Glomerular visceral epithelial cell (primary cell): ENCODE measurements at regions not wholly inside any gene's neighbourhood (a gene's known extent, or its start where the extent isn't known, plus 50 kb on each side); places are given as distances from the start of the nearest gene placed in this dataset.

Experiments used
- DNase-seq: peaks from one replicate; pipeline ENCODE4 v3.0.0-alpha.2; 2016; ENCODE audit errors: extremely low spot score

DNA sequence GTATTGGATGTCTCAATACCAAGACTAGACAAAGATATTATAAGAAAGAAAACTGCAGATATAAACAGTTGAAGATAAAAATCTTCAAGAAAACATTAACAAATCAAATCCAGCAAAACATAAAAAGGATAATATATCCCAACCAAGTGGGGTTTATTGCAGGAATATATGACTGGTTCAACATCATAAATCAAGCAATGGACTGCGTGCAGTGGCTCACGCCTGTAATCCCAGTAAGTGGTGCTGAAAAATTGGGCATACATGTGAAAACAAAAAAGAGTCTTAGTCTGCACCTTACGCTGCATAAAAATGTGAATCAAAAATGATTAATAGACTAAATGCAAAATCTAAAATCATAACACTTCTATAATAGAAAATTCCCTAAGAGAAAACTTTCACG lies 112.9 kb upstream of the PDE4B start:
- DNase-seq: no peak

DNA sequence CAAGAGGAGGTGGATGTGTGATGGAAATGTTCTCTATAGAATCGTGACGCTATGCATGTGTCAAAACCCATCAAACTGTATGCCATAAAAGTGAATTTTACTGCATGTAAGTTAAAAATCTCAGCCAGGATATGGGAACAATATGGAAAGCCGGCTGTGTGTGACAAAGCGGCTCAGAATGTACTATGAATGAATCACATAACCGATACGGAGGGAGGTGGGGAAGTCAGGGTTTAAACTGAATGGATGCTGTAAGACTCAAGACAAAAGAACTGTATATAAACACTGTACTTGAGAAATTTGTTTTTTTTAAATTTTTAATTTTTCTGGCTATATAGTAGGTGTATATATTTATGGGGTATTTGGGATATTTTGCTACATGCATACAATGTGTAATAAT lies 111.6 kb upstream of the PDE4B start:
- peak; percentile 38 for DNase-seq

DNA sequence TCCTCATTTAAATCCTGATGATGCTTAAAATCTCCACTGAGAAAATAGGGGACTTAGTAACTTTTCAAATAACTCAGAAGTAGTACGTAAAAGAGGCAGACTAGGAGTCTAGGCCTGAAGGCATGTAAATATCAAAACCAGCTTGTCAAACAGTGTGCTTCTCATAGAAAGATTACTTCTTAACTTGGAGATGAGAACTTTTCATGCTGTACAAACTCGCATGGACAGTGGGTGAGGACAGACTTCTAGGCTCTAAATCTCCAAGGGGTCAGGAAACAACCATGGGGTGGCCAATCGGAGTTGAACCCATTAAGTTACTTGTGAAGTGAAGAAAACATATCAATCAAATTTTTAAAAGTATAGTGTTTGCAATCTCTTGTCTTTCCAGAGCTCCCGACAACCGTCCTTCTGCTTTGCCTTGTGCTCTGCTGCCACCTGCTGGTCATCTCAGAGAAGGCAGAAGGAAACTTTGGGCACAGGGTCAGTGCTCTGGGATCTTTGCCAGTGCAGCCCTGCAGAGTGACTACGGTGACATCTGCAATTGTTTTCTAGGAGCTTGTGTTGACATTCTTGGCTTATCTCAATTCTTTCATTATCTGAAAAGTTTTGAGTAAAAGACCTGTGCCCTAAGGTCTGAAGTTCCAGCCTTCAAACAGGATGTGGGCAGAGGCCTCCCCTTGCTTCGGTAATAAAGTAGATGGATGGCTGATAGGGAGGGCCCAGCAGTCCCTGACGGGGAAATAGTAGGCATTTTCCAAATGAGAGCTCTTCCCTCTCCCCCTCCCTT lies 105.1 kb upstream of the PDE4B start:
- peak; percentile 75 for DNase-seq

- DNase-seq: no peak
Observed at GRCh38 chr1:65688215-65688566, 104.5 kb upstream of the PDE4B start.

DNA sequence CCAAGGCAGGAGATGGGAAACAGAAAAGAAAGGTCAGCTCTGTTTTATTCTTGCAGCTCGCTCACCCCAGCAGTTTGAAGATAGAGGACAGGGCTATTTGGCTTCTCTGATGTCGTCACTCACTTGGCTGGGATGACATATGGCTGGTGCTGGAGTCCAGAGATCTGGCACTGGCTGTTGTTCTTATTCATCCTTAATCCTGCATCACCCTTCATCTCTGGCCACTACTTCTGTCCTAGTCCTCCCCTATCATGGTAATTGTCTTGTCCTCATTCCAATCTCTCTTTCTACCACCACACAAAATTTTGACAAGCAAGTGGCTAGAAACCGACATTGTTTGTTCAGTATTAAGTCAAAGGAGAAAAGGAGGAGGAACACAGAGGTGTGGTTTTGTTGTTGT lies 103.8 kb upstream of the PDE4B start:
- no peak for DNase-seq

- DNase-seq: no peak
Observed at GRCh38 chr1:65691152-65691900, 101.4 kb upstream of the PDE4B start.

- no peak for DNase-seq
Observed at GRCh38 chr1:65691972-65692371, 100.7 kb upstream of the PDE4B start.

DNA sequence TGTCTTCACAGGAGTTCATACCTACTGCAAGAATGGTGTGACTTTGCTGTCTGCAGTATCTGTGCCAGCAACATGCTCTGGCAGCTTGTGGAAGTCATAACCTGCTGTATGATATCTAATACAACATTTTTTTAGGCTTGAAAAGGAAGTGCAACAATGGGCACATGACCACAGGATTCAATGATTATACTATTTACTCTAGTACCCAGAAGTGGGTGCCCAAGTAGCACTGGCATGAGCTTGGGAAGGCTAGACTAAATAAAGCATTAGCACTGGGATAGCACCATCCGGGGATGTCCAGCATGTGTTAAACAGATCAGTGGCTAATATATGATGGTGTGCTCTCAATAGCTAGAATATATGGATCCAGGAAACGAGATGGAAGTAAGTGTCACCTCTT lies 98.6 kb upstream of the PDE4B start:
- DNase-seq: no peak

GRCh38 chr1:65694933-65695332 lies 97.8 kb upstream of the PDE4B start:
- no peak for DNase-seq

- DNase-seq: no peak
Observed at GRCh38 chr1:65698590-65698989, 94.1 kb upstream of the PDE4B start.

- no peak for DNase-seq
Observed at GRCh38 chr1:65703853-65704252, 88.8 kb upstream of the PDE4B start.

DNA sequence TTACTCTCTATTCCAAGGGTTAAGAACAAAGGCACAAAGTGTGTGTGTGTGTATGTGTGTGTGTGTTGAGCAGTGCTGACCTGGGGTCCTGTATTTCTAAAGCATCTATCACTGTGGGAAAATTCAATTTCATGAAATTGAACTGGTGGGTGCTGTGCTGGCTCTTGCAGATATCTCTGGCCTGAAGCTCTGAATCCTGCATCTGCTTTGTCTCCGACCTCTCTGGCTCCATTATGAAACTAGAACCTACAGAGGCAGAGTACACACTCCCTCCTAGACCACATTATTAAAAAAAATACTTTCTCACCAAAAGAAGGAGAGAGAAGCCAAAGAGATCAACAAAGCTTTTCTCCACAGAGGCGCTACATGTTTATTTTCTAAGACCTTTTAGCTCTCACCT lies 88.4 kb upstream of the PDE4B start:
- DNase-seq: no peak

GRCh38 chr1:65717815-65718454 lies 74.8 kb upstream of the PDE4B start:
- DNase-seq: peak; percentile 30

DNA sequence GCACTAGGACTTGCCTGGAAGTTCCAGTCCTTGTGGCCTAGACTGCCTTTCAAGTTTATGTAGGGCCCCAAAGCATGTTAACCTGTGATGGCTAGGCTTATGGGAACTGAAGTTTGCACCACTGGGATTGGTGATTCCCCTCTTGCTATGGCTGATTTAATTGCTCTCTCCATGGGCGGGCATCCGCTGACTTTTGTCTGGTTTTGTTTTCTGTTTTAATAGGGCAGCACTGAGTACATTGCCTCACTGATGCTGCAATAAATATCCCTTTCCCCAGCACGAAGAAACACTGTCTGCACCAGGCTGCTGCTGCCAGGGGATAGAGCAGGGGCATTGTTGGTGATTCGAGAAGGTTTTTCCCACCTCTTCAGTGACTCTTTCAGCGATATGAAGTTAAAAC lies 73.3 kb upstream of the PDE4B start:
- no peak for DNase-seq

DNA sequence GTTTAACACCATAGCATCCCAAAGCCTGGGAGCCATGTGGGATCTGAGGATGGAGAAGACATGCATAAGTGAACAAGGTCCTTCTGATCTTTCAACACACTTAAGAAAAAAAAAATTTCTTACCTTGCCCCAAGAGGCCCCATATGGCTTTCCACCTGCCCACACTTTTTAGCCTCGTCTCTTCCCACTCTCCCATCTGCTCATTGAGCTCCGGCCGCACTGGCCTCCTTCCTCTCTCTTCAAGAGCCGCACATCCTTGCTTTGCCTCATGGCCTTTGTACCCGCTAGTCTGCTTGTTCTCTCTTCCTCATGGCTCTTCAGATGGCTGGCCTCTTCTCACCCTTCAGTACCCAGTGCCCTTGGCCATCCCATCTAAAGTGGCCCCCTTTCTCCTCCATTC lies 70.2 kb upstream of the PDE4B start:
- DNase-seq: no peak

GRCh38 chr1:65724151-65724550 lies 68.5 kb upstream of the PDE4B start:
- DNase-seq: no peak

GRCh38 chr1:65725064-65725463 lies 67.6 kb upstream of the PDE4B start:
- DNase-seq: no peak

DNA sequence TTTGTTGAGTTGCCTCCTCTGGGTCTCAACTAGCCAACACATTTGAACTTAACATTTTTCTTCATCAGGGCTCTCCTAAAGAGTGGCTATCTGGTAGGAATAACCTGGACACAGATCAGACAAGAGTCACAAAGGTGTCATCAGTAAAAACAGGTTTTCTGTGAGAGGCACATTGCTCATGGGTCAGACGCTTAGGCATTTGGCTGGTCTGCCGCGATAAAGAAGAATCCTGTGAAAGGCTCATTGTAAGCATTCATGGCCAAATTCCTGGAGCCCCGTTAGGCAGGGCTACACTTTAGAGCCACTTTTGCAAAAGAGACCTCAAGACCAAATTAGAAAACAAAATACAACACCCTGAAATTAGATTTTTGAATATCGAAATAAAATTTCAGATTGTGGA lies 64.2 kb upstream of the PDE4B start:
- no peak for DNase-seq

- no peak for DNase-seq
Observed at GRCh38 chr1:65729259-65729658, 63.4 kb upstream of the PDE4B start.

- DNase-seq: no peak
Observed at GRCh38 chr1:65734979-65735378, 57.7 kb upstream of the PDE4B start.

- no peak for DNase-seq
Observed at GRCh38 chr1:65741993-65742392, 50.7 kb upstream of the PDE4B start.
